HCT116 (cell line): ENCODE measurements at regions not wholly inside any gene's neighbourhood (a gene's known extent, or its start where the extent isn't known, plus 50 kb on each side); places are given as distances from the start of the nearest gene placed in this dataset.

Source experiments
- ATAC-seq: fragments of 200-7000 bp; cut with Tn5 transposase; 2 replicates; pipeline ENCODE4 v1.9.1; 2020; ENCODE audit warnings: mild to moderate bottlenecking, moderate library complexity
- BruUV-seq: library from RNA; stranded (reverse); fragments of 400-500 nt; replicated peaks from 2 replicates; lab custom pipeline; 2021; lab: Mats Ljungman, UMichigan
- CTCF ChIA-PET: fragments of 300-600 bp; sonication (Branson Sonifier 250); formaldehyde crosslinking; loops from one replicate; lab custom pipeline; 2021; ENCODE audit warnings: antibody characterized with exemption; lab: Charles Lee
- POLR2A ChIA-PET: fragments of 300-600, 350-600 bp; sonication (Branson Sonifier 250); formaldehyde crosslinking; loops from one replicate; lab custom pipeline; 2021; ENCODE audit warnings: antibody characterized with exemption; lab: Charles Lee
- RAD21 ChIA-PET, 2 experiments: fragments of 300-600 bp; sonication (Branson Sonifier 250); formaldehyde crosslinking; loops; one replicate each; lab custom pipeline; 2023; ENCODE audit warnings: low total read pairs in 2 of 2; ENCODE audit not compliant: uncharacterized antibody in 2 of 2, unreplicated experiment in 2 of 2, low non-redundant PET in 1 of 2; lab: Charles Lee
- DNase-seq: peaks from one replicate; pipeline ENCODE4 v3.0.0-alpha.2; 2010; ENCODE audit warnings: low read depth, low spot score
- H2AFZ ChIP-seq: fragments of 200-600 bp; shearing (Covaris generic), sonication (generic); 2 replicates; pipeline ENCODE4 v1.6.1; 2017; ENCODE audit warnings: low read depth, mixed run types, mixed read lengths, antibody characterized with exemption, low read length; ENCODE audit not compliant: poor library complexity, severe bottlenecking
- H3K27ac ChIP-seq: 2 replicates; pipeline ENCODE4 v1.5.1; 2012; ENCODE audit warnings: low read depth, low read length
- H3K27me3 ChIP-seq: fragments of 200-600 bp; sonication (generic); 2 replicates; pipeline ENCODE4 v1.6.1; 2016; ENCODE audit warnings: mixed run types, low read length, mixed read lengths; ENCODE audit not compliant: insufficient read depth
- H3K36me3 ChIP-seq, 2 experiments: fragments of 200-500 bp in 1 of 2; fragments of 200-600 bp in 1 of 2; sonication (Bioruptor generic) in 1 of 2; sonication (generic) in 1 of 2; 2 replicates each; pipeline versions ENCODE4 v1.5.1 to v1.6.1; 2014 to 2016; ENCODE audit warnings: low read length in 2 of 2, inconsistent platforms in 1 of 2, mixed read lengths in 1 of 2, mixed run types in 1 of 2; ENCODE audit not compliant: insufficient read depth in 2 of 2, control insufficient read depth in 1 of 2
- H3K4me1 ChIP-seq, 2 experiments: fragments of 200-600 bp in 1 of 2; sonication (generic) in 1 of 2; 2 replicates each; pipeline versions ENCODE4 v1.5.1 to v1.6.1; 2012 to 2017; ENCODE audit warnings: low read length in 2 of 2, inconsistent platforms in 1 of 2, mild to moderate bottlenecking in 1 of 2, mixed read lengths in 1 of 2, mixed run types in 1 of 2, moderate library complexity in 1 of 2; ENCODE audit not compliant: insufficient read depth in 2 of 2, control insufficient read depth in 1 of 2
- H3K4me2 ChIP-seq: fragments of 200-600 bp; sonication (generic); 2 replicates; pipeline ENCODE4 v1.6.1; 2017; ENCODE audit warnings: mixed run types, low read length, mixed read lengths
- H3K4me3 ChIP-seq, 2 experiments: fragments of 200-600 bp in 1 of 2; sonication (generic) in 1 of 2; replicated peaks in 1 of 2; 2 replicates each; pipeline ENCODE4 v1.5.1; 2011 to 2016; ENCODE audit warnings: low read length in 2 of 2, control low read depth in 1 of 2, low read depth in 1 of 2, mild to moderate bottlenecking in 1 of 2, mixed read lengths in 1 of 2, mixed run types in 1 of 2
- H3K79me2 ChIP-seq: fragments of 200-600 bp; sonication (generic); 2 replicates; pipeline ENCODE4 v1.6.1; 2017; ENCODE audit warnings: mild to moderate bottlenecking, mixed run types, low read length, moderate library complexity, mixed read lengths; ENCODE audit not compliant: insufficient read depth
- H3K9ac ChIP-seq: fragments of 200-600 bp; sonication (generic); 2 replicates; pipeline ENCODE4 v1.6.1; 2016; ENCODE audit warnings: low read length, mixed read lengths
- H3K9me2 ChIP-seq: fragments of 200-600 bp; sonication (generic), shearing (Covaris generic); 2 replicates; pipeline ENCODE4 v1.6.1; 2017; ENCODE audit warnings: mixed run types, mild to moderate bottlenecking, moderate library complexity; ENCODE audit not compliant: insufficient read depth
- H3K9me3 ChIP-seq, 2 experiments: fragments of 200-500 bp in 1 of 2; fragments of 200-600 bp in 1 of 2; sonication (Bioruptor generic) in 1 of 2; sonication (generic) in 1 of 2; 2 replicates each; pipeline ENCODE4 v1.6.1; 2014 to 2017; ENCODE audit warnings: low read length in 2 of 2, mixed read lengths in 2 of 2, inconsistent platforms in 1 of 2, low read depth in 1 of 2, mild to moderate bottlenecking in 1 of 2, mixed run types in 1 of 2, moderate library complexity in 1 of 2; ENCODE audit not compliant: control insufficient read depth in 1 of 2, insufficient read depth in 1 of 2
- H4K20me1 ChIP-seq: fragments of 200-600 bp; sonication (generic), shearing (Covaris generic); 2 replicates; pipeline ENCODE4 v1.6.1; 2017; ENCODE audit warnings: mixed run types, mild to moderate bottlenecking, moderate library complexity; ENCODE audit not compliant: insufficient read depth
- CBX3 ChIP-seq: IDR thresholded peaks from 2 replicates; pipeline ENCODE4 v1.6.1; 2012; ENCODE audit warnings: low read depth
- FOSL1 ChIP-seq: IDR thresholded peaks from 2 replicates; pipeline ENCODE4 v1.6.1; 2012; ENCODE audit warnings: low read depth
- POLR2AphosphoS5 ChIP-seq: IDR thresholded peaks from 2 replicates; pipeline ENCODE4 v1.6.1; 2011; ENCODE audit warnings: mild to moderate bottlenecking, low read depth, low read length, moderate library complexity
- REST ChIP-seq: IDR thresholded peaks from 2 replicates; pipeline ENCODE4 v1.6.1; 2012; ENCODE audit warnings: low read depth
- YY1 ChIP-seq: IDR thresholded peaks from 2 replicates; pipeline ENCODE4 v1.6.1; 2011; ENCODE audit warnings: low read length, low read depth, moderate library complexity, mild to moderate bottlenecking; ENCODE audit not compliant: insufficient replicate concordance; ENCODE audit errors: extremely low read depth
- ZBTB33 ChIP-seq: IDR thresholded peaks from 2 replicates; pipeline ENCODE4 v1.6.1; 2011; ENCODE audit warnings: mild to moderate bottlenecking, low read length, moderate library complexity; ENCODE audit not compliant: insufficient replicate concordance; ENCODE audit errors: extremely low read depth
- intact Hi-C: fragments of 100-400 bp; cut with micrococcal nuclease; formaldehyde crosslinking; loops from 2 replicates; pipeline ENCODE4 v1.10.0; 2022

GRCh38 chr18:64253222-64253621, 104.3 kb upstream of the LINC00305 start:
- POLR2A ChIA-PET, result no interaction called here
- no peak overlapping the region for H3K4me3 ChIP-seq
- no TSS peak for BruUV-seq
- CTCF ChIA-PET, result no interaction called here
- no peaks in the 10 kb centered on the region for H3K4me1 ChIP-seq
- H3K27ac ChIP-seq, result no peak overlapping the region
- no peak for TF ChIP-seq YY1
- no peak for TF ChIP-seq CBX3
- no peak for TF ChIP-seq FOSL1
- no peak overlapping the region for H2AFZ ChIP-seq
- RAD21 ChIA-PET, result no interaction called here
- no peaks in the 10 kb centered on the region for H3K27me3 ChIP-seq
- no peaks in the 10 kb centered on the region for H3K79me2 ChIP-seq
- H3K9me3 ChIP-seq, result peaks cover 0 to 14% of the 10 kb centered on the region in 2 experiments; a peak in 2 of 4 replicates
- no peaks in the 10 kb centered on the region for H3K36me3 ChIP-seq
- no peak overlapping the region for H3K9ac ChIP-seq
- intact Hi-C loops, result no loop called here
- no peak overlapping the region for H3K4me2 ChIP-seq
- no peaks in the 10 kb centered on the region for H3K9me2 ChIP-seq
- H4K20me1 ChIP-seq, result no peaks in the 10 kb centered on the region
- ATAC-seq, result no peak
- no peak for DNase-seq

DNA sequence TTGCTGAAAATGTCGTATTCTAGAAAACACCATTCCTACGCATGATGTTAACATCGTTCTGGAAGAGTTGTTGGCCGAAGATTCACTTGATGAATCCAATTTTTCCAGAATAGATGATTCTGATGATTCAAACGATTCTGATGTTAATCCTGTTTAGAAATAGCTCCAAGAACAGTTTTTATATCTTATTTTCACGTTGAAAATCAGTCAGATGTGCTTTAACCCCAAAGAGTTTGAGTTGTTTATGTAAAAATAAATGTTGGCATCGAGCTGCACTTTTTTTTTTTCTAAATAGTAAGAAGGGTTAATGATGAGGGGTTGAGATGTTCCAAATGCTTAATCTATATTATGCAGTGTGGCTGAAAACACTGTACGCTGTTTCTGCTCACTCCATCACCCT, 99.9 kb upstream of the LINC00305 start:
- Histone ChIP-seq H3K79me2 (no peaks in the 10 kb centered on the region), H3K9me3 (peaks cover 0 to 25% of the 10 kb centered on the region in 2 experiments; a peak in 2 of 4 replicates), H3K4me3 (no peak overlapping the region), H3K4me2 (no peak overlapping the region), H3K9me2 (no peaks in the 10 kb centered on the region), H3K9ac (no peak overlapping the region), H3K4me1 (no peaks in the 10 kb centered on the region), H2AFZ (no peak overlapping the region), H4K20me1 (no peaks in the 10 kb centered on the region), H3K27ac (no peak overlapping the region), H3K36me3 (no peaks in the 10 kb centered on the region), H3K27me3 (no peaks in the 10 kb centered on the region)
- no TSS peak for BruUV-seq
- RAD21 ChIA-PET, result no interaction called here
- CTCF ChIA-PET, result no interaction called here
- intact Hi-C loops, result no loop called here
- DNase-seq (no peak), ATAC-seq (no peak)
- POLR2A ChIA-PET, result no interaction called here
- TF ChIP-seq ZBTB33 (no peak), POLR2AphosphoS5 (no peak), REST (no peak), FOSL1 (no peak)
